HUES64 (cell line): ENCODE measurements at regions not wholly inside any gene's neighbourhood (a gene's known extent, or its start where the extent isn't known, plus 50 kb on each side); places are given as distances from the start of the nearest gene placed in this dataset.
"Not testable (repeated sequence)": the region's sequence is repeated elsewhere in the genome, so short reads cannot be mapped to it uniquely, and the experiment has no call there.

ENCODE experiments used
- H3K27ac ChIP-seq: 2 replicates; pipeline ENCODE4 v1.7.0; 2013; ENCODE audit warnings: low read depth, low read length, inconsistent platforms
- H3K27me3 ChIP-seq: 2 replicates; pipeline ENCODE4 v1.6.1; 2013; ENCODE audit warnings: mild to moderate bottlenecking, low read length; ENCODE audit not compliant: insufficient read depth
- H3K36me3 ChIP-seq: 2 replicates; pipeline ENCODE4 v1.6.1; 2013; ENCODE audit warnings: mild to moderate bottlenecking, low read length; ENCODE audit not compliant: insufficient read depth
- H3K4me1 ChIP-seq: 2 replicates; pipeline ENCODE4 v1.6.1; 2013; ENCODE audit warnings: mild to moderate bottlenecking, low read length, moderate library complexity; ENCODE audit not compliant: insufficient read depth
- H3K4me3 ChIP-seq: 2 replicates; pipeline ENCODE4 v1.5.1; 2013; ENCODE audit warnings: mild to moderate bottlenecking, low read length, moderate library complexity
- H3K9ac ChIP-seq: 2 replicates; pipeline ENCODE4 v1.6.1; 2013; ENCODE audit warnings: mild to moderate bottlenecking, low read depth, low read length
- H3K9me3 ChIP-seq: 2 replicates; pipeline ENCODE4 v1.6.1; 2013; ENCODE audit warnings: low read depth, low read length; ENCODE audit not compliant: insufficient read depth
- WGBS: fragments of 150-250, 120-280 bp; methylation state at CpG from one replicate; pipeline ENCODE4 v1.1.7; 2013; ENCODE audit warnings: missing lambda C conversion rate; 5-methylcytosine and 5-hydroxymethylcytosine counted together

DNA sequence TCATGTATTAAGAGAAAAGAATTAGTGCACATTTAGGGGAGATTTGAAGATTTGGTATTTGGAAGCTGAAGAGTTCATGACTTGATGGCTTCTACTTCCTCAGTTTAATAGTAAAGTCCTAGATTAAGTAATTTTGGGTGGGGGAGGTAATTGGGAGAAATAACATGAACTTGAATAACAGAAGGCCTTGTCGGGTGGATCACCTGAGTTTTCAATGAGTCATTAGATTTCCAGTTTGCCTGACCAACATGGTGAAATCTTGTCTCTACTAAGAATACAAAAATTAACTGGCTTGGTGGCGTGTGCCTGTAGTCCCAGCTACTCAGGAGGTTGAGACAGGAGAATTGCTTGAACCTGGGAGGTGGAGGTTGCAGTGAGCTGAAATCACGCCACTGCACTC, 181.0 kb downstream of the GJA1 start:
- no peaks in the 10 kb centered on the region for H3K27me3 ChIP-seq
- no peaks in the 10 kb centered on the region for H3K36me3 ChIP-seq
- WGBS: 91% methylated on average over 3 of the region's 3 CpGs
- no peak overlapping the region for H3K4me3 ChIP-seq
- no peaks in the 10 kb centered on the region for H3K9me3 ChIP-seq
- H3K27ac ChIP-seq: no peak overlapping the region
- peaks cover 46% of the 10 kb centered on the region for H3K4me1 ChIP-seq
- H3K9ac ChIP-seq: no peak overlapping the region

DNA sequence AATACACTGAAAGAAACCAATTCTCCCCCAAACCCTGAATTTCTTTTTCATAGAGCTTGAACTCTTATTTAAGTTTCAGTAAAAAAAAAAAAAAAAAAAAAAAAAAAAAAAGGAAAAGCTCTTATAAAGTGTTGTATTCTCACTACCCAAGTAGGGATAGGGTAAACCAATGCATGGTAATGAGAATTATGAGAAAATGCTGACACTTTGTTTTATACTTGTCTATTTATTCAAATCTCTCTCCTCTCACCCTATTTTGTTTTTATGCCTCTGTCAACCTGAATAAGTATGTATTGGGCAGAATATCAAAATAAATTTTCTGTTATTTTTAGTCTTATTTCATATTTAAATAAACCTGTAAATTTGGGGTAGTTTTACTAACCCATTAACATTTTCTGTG, 181.9 kb downstream of the GJA1 start:
- Histone ChIP-seq H3K4me1 (peaks cover 38% of the 10 kb centered on the region), H3K4me3 (no peak overlapping the region), H3K27me3 (no peaks in the 10 kb centered on the region), H3K9me3 (no peaks in the 10 kb centered on the region), H3K27ac (peak overlapping the region; percentile 86), H3K36me3 (no peaks in the 10 kb centered on the region), H3K9ac (peak overlapping the region; percentile 15; the same call in 1 of the 2 replicates)

DNA sequence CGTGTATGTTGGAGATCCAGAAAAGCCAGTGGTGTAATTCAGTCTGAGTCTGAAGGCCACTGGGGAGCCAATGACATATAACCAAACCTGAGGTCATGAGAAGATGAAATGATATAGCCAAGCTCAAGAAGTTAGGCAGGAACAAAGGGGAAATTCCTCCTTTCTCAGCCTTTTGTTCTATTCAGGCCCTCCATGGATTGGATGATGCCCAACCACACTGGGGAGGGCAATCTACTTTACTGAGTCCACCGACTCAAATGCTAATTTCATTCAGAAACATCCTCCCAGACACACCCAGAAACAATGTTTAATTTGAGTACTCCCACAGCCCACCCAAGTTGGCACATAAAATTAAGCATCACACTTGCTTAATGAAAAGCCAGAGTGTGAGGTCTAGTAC, 183.6 kb downstream of the GJA1 start:
- Histone ChIP-seq H3K36me3 (no peaks in the 10 kb centered on the region), H3K9ac (peak overlapping the region; percentile 75), H3K4me3 (peak overlapping the region; percentile 46), H3K9me3 (no peaks in the 10 kb centered on the region), H3K27me3 (no peaks in the 10 kb centered on the region), H3K27ac (peak overlapping the region; percentile 97), H3K4me1 (peaks cover 31% of the 10 kb centered on the region)
- 7% methylated on average over 2 of the region's 2 CpGs for WGBS

DNA sequence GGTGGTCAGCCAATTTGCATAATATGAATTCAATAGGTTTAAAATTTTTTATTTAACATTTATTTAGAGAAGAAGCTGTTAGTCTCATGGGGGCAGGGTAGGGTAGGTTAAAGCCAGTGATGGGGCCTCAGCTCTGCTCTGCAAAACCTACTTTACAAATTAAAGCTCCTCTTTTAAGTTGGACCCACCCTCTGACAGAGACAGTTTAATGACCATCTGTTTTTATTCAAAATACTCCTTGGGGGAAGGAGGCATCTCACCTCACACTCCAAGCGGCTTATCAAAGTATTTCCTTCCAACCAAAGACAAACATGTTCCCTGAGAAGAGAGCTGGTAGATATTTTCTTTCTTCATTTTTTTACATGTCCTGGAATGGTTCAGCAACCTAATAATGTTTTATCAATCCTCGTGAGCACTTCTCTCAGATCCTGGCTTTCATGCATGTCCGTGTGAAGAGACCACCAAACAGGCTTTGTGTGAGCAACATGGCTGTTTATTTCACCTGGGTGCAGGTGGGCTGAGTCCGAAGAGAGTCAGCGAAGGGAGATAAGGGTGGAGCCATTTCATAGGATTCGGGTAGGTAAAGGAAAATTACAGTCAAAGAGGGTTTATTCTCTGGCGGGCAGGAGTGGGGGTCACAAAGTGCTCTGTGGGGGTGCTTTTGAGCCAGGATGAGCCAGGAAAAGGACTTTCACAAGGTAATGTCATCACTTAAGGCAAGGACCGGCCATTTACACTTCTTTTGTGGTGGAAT, 184.7 kb downstream of the GJA1 start:
- Histone ChIP-seq H3K36me3 (no peaks in the 10 kb centered on the region), H3K27ac (peak overlapping the region; percentile 97), H3K4me1 (peaks cover 31% of the 10 kb centered on the region), H3K9me3 (no peaks in the 10 kb centered on the region), H3K27me3 (no peaks in the 10 kb centered on the region), H3K4me3 (peak overlapping the region; percentile 46), H3K9ac (peak overlapping the region; percentile 75)
- WGBS: 4% methylated on average over 6 of the region's 8 CpGs

DNA sequence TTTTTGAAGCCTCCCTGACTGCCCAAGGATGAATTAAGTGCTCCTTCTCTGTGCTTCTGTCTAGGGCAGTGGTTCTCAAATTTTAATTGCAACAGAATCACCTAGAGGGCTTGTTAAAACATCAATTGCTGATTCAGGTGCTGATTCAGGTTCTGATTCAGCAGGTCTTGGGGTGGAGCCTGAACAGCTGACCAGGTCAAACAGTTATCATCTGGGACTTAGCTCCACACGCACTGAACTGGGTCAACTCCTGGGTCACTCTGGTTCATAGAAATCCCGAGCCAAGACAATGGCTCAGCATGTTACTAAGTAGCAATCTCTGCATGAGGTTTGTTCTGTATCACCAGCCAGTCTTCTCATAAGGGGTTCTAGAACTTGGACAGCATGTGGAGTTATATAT, 192.3 kb downstream of the GJA1 start:
- WGBS: 84% methylated on average over 2 of the region's 2 CpGs
- Histone ChIP-seq H3K36me3 (peaks cover 40% of the 10 kb centered on the region), H3K27me3 (no peaks in the 10 kb centered on the region), H3K9ac (no peak overlapping the region), H3K4me3 (no peak overlapping the region), H3K4me1 (no peaks in the 10 kb centered on the region), H3K9me3 (peaks cover 67% of the 10 kb centered on the region), H3K27ac (no peak overlapping the region)

DNA sequence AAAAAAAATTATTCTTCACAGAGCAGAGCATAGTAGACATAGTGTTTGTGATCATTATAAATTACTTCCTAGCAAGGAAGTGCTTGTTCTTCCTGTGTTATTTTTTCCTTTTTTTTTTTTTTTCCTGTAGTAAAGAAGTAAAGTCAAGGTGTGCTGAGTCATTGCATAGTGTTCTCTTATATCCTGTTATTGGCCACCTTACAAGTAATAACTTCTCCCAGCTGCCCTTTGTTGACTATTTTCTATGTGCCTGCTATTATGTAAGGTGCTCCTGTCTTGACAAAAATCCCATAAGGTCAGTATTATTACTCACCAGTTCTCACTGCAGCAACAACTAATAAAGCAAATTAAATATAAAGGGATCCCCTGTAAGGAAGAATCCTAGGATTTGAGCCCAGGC, 195.3 kb downstream of the GJA1 start:
- Histone ChIP-seq H3K4me3 (no peak overlapping the region), H3K9ac (no peak overlapping the region), H3K27ac (no peak overlapping the region), H3K9me3 (peaks cover 96% of the 10 kb centered on the region), H3K4me1 (no peaks in the 10 kb centered on the region), H3K36me3 (peaks cover 44% of the 10 kb centered on the region), H3K27me3 (no peaks in the 10 kb centered on the region)

DNA sequence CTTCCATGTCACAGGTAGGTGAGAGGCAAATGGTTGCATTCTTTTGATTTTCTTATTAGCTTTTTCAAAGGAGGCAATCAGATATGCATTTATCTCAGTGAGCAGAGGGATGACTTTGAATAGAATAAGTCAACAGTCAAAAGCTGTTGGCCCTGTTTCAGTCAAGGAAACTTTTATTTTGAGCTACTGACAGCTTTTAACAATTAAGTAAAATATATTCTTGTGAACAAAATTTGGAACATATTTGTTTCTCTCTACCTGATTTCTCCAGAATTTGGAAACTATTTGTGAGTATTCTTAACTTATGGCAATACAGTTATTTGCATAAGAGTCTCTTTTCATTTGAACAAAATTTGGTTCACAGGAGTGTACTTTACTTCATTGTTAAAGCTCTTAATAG, 196.3 kb downstream of the GJA1 start:
- not testable (repeated sequence) for H3K9ac ChIP-seq, H3K27me3 ChIP-seq, H3K27ac ChIP-seq, H3K4me3 ChIP-seq, H3K4me1 ChIP-seq
- Histone ChIP-seq H3K9me3 (peaks cover 96% of the 10 kb centered on the region), H3K36me3 (peaks cover 40% of the 10 kb centered on the region)

DNA sequence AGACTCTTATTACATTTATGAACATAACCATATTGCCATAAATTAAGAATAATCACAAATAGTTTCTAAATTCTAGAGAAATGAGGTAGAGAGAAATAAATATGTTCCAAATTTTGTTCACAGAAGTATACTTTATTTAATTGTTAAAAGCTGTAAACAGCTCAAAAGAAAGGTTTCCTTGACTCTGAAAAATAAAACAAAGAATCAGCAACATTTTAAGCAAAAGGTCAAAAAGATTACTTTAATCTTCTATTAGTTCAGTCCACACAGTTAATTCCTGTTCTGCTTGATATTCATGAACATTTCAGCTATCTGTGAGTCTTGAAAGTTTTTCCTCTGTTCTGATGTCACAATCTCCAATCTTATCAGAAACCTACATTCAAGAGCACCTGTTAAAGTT, 197.9 kb downstream of the GJA1 start:
- no peak overlapping the region for H3K4me3 ChIP-seq
- no peak overlapping the region for H3K27ac ChIP-seq
- H3K9ac ChIP-seq: no peak overlapping the region
- no peaks in the 10 kb centered on the region for H3K4me1 ChIP-seq
- H3K36me3 ChIP-seq: peaks cover 27% of the 10 kb centered on the region
- H3K9me3 ChIP-seq: peaks cover 82% of the 10 kb centered on the region
- no peaks in the 10 kb centered on the region for H3K27me3 ChIP-seq

DNA sequence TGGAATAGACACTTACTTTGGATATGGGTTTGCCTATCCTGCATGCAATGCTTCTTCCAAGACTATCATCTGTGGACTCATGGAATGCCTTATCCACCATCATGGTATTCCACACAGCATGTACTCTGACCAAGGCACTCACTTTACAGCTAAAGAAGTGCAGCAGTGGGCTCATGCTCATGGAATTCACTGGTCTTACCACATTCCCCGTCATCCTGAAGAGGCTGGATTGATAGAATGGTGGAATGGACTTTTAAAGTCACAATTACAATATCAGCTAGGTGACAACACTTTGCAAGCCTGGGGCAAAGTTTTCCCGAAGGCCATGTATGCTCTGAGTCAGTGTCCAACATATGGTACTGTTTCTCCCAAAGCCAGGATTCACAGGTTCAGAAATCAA, 199.1 kb downstream of the GJA1 start:
- not testable (repeated sequence) for H3K27ac ChIP-seq, H3K9ac ChIP-seq, H3K4me3 ChIP-seq, H3K4me1 ChIP-seq, H3K27me3 ChIP-seq
- 94% methylated on average over 2 of the region's 2 CpGs for WGBS
- Histone ChIP-seq H3K9me3 (peaks cover 69% of the 10 kb centered on the region), H3K36me3 (peaks cover 18% of the 10 kb centered on the region)

DNA sequence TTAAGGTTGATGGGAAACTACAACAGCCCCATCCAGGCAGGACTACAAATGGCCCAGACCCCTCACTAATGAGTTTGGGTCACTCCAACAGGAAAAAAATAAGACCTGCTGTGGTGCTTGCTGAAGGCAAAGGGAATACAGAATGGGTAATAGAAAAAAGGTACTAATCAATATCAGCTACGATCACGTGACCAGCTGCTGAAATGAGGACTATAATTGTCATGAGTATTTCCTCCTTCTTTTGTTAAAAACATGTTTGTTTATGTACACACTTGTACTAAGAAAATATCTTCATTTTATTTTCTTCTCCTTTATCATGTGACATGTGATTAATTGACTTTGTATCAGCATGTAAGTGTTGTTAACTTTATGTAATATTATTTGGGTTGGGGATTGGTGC, 199.9 kb downstream of the GJA1 start:
- H3K9ac ChIP-seq: no peak overlapping the region
- H3K9me3 ChIP-seq: peaks cover 62% of the 10 kb centered on the region
- H3K27me3 ChIP-seq: no peaks in the 10 kb centered on the region
- H3K4me3 ChIP-seq: no peak overlapping the region
- no peaks in the 10 kb centered on the region for H3K4me1 ChIP-seq
- peaks cover 18% of the 10 kb centered on the region for H3K36me3 ChIP-seq
- no peak overlapping the region for H3K27ac ChIP-seq
- WGBS: 88% methylated on average over 2 of the region's 2 CpGs

DNA sequence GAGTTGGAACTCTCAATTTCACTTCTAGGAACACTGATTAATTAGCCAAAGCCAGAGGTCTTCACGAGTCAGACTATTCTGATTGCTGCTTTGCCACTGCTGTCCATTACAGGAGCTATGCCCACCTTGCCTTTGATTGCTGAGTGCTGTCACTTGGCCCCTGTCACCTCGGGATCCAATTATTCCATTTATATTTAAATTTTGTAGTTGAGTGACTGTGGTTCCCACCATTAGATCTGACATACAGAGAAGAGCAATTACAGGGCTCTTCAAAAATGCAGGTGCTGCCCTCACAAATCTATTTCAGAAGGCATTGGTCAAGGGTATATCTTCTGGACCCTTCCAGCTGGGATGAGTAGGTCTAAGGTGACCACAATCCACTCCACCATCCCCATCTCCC, 200.8 kb downstream of the GJA1 start:
- H3K27me3 ChIP-seq, H3K4me1 ChIP-seq, H3K4me3 ChIP-seq, H3K9ac ChIP-seq, H3K36me3 ChIP-seq, H3K27ac ChIP-seq: not testable (repeated sequence)
- peaks cover 55% of the 10 kb centered on the region for H3K9me3 ChIP-seq
- WGBS: 95% methylated on average over 1 of the region's 2 CpGs

DNA sequence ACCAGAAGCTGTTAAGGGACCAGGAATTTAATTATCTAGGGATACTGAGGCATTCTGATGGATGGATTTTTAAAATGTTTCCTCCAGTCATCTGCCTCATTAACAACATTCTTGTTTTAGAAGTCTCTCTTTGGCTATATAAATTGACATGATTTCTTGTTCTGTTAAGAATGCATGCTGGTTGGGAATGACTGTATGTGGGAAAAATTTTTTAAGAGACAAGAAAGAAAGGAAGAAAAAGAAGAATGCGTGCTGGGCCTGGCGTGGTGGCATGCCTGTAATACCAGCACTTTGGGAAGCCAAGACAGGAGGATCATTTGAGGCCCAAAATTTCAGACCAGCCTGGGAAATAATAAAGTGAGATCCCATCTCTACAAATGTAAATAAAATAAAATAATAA, 203.6 kb downstream of the GJA1 start:
- H3K9ac ChIP-seq: no peak overlapping the region
- no peak overlapping the region for H3K4me3 ChIP-seq
- peaks cover 9% of the 10 kb centered on the region for H3K36me3 ChIP-seq
- no peaks in the 10 kb centered on the region for H3K4me1 ChIP-seq
- H3K27me3 ChIP-seq: no peaks in the 10 kb centered on the region
- WGBS: 95% methylated on average over 2 of the region's 2 CpGs
- no peak overlapping the region for H3K27ac ChIP-seq
- H3K9me3 ChIP-seq: peaks cover 28% of the 10 kb centered on the region
